Tibial artery (tissue), 4 donors: ENCODE measurements at regions not wholly inside any gene's neighbourhood (a gene's known extent, or its start where the extent isn't known, plus 50 kb on each side); places are given as distances from the start of the nearest gene placed in this dataset.

Experiments used
- DNase-seq, 2 donors: peaks; one replicate each; pipeline ENCODE4 v3.0.0-alpha.2; 2019
- H3K27ac ChIP-seq, 2 donors: fragments of 200-600 bp; sonication (generic) in 1 of 2; 1 replicate in 1 of 2; 2 replicates in 1 of 2; pipeline ENCODE4 v1.5.1; 2018 to 2019; ENCODE audit warnings: mild to moderate bottlenecking in 1 of 2
- H3K27me3 ChIP-seq, 2 donors: fragments of 200-600 bp; sonication (generic) in 1 of 2; one replicate each; pipeline versions ENCODE4 v1.5.1 to v1.6.0; 2016 to 2019
- H3K36me3 ChIP-seq, 3 donors: fragments of 200-600 bp; sonication (generic) in 2 of 3; one replicate each; pipeline ENCODE4 v1.5.1; 2016 to 2019; ENCODE audit warnings: mild to moderate bottlenecking in 2 of 3
- H3K4me1 ChIP-seq, 4 donors: fragments of 200-600 bp; sonication (generic) in 2 of 4; 1 replicate in 3 of 4; 2 replicates in 1 of 4; pipeline ENCODE4 v1.5.1; 2016 to 2019
- H3K4me3 ChIP-seq, 2 donors: fragments of 200-600 bp; sonication (generic) in 1 of 2; 1 replicate in 1 of 2; 2 replicates in 1 of 2; pipeline ENCODE4 v1.5.1; 2018 to 2019; ENCODE audit warnings: mild to moderate bottlenecking in 2 of 2
- H3K9me3 ChIP-seq, 3 donors: fragments of 200-600 bp; sonication (generic) in 1 of 3; one replicate each; pipeline ENCODE4 v1.5.1; 2016 to 2019
- CTCF ChIP-seq, 2 experiments: fragments of 200-600 bp in 1 of 2; fragments of 450-650 bp in 1 of 2; IDR thresholded peaks; one replicate each; pipeline ENCODE4 v1.5.1; 2017 to 2019; ENCODE audit warnings: antibody characterized with exemption in 2 of 2, mild to moderate bottlenecking in 1 of 2, moderate library complexity in 1 of 2
- intact Hi-C: fragments of 100-400 bp; cut with DNase I; formaldehyde crosslinking; loops from one replicate; pipeline ENCODE4 v1.15.0; 2023; ENCODE audit warnings: low total_unique reads

GRCh38 chr6:98366371-98366770 lies 468.0 kb upstream of the POU3F2 start:
- H3K9me3 ChIP-seq: no peaks in the 10 kb centered on the region
- H3K4me3 ChIP-seq: no peak overlapping the region
- intact Hi-C loops: no loop called here
- no peak overlapping the region for H3K27ac ChIP-seq
- DNase-seq: no peak
- TF ChIP-seq CTCF (IDR thresholded peaks at IDR 0.05): no peak
- H3K36me3 ChIP-seq: no peaks in the 10 kb centered on the region
- no peaks in the 10 kb centered on the region for H3K27me3 ChIP-seq
- no peaks in the 10 kb centered on the region for H3K4me1 ChIP-seq

GRCh38 chr6:98380589-98380988 lies 453.8 kb upstream of the POU3F2 start:
- TF ChIP-seq CTCF (IDR thresholded peaks at IDR 0.05): no peak
- H3K27me3 ChIP-seq: no peaks in the 10 kb centered on the region
- intact Hi-C loops: no loop called here
- no peak overlapping the region for H3K4me3 ChIP-seq
- H3K36me3 ChIP-seq: no peaks in the 10 kb centered on the region
- H3K27ac ChIP-seq: no peak overlapping the region
- DNase-seq: no peak
- H3K4me1 ChIP-seq: no peaks in the 10 kb centered on the region
- H3K9me3 ChIP-seq: no peaks in the 10 kb centered on the region

GRCh38 chr6:98382246-98382645 lies 452.1 kb upstream of the POU3F2 start:
- no peak for DNase-seq
- intact Hi-C loops: no loop called here
- H3K4me1 ChIP-seq: no peaks in the 10 kb centered on the region
- H3K9me3 ChIP-seq: no peaks in the 10 kb centered on the region
- no peak overlapping the region for H3K27ac ChIP-seq
- H3K27me3 ChIP-seq: no peaks in the 10 kb centered on the region
- no peak overlapping the region for H3K4me3 ChIP-seq
- no peaks in the 10 kb centered on the region for H3K36me3 ChIP-seq
- TF ChIP-seq CTCF (IDR thresholded peaks at IDR 0.05): no peak

- Histone ChIP-seq H3K4me3 (no peak overlapping the region), H3K4me1 (no peaks in the 10 kb centered on the region), H3K27me3 (no peaks in the 10 kb centered on the region), H3K27ac (no peak overlapping the region), H3K36me3 (no peaks in the 10 kb centered on the region), H3K9me3 (no peaks in the 10 kb centered on the region)
- no peak for DNase-seq
- no peak for TF ChIP-seq CTCF (IDR thresholded peaks at IDR 0.05)
- intact Hi-C loops: no loop called here
Measured at GRCh38 chr6:98384334-98384733, 450.0 kb upstream of the POU3F2 start.

- no peaks in the 10 kb centered on the region for H3K36me3 ChIP-seq
- H3K4me1 ChIP-seq: no peaks in the 10 kb centered on the region
- DNase-seq: no peak
- H3K4me3 ChIP-seq: no peak overlapping the region
- no peak overlapping the region for H3K27ac ChIP-seq
- no peaks in the 10 kb centered on the region for H3K27me3 ChIP-seq
- intact Hi-C loops: no loop called here
- H3K9me3 ChIP-seq: no peaks in the 10 kb centered on the region
- no peak for TF ChIP-seq CTCF (IDR thresholded peaks at IDR 0.05)
Measured at GRCh38 chr6:98384801-98385200, 449.6 kb upstream of the POU3F2 start.

- no peak for TF ChIP-seq CTCF (IDR thresholded peaks at IDR 0.05)
- H3K27me3 ChIP-seq: no peaks in the 10 kb centered on the region
- H3K27ac ChIP-seq: no peak overlapping the region
- no peaks in the 10 kb centered on the region for H3K4me1 ChIP-seq
- H3K36me3 ChIP-seq: no peaks in the 10 kb centered on the region
- intact Hi-C loops: no loop called here
- no peaks in the 10 kb centered on the region for H3K9me3 ChIP-seq
- H3K4me3 ChIP-seq: no peak overlapping the region
- DNase-seq: no peak
Measured at GRCh38 chr6:98395610-98396166, 438.7 kb upstream of the POU3F2 start.
